HEK293 (cell line): ENCODE measurements at regions not wholly inside any gene's neighbourhood (a gene's known extent, or its start where the extent isn't known, plus 50 kb on each side); places are given as distances from the start of the nearest gene placed in this dataset.

Experiments
- SALL2 ChIP-seq: fragments of 450-650 bp; formaldehyde crosslinking; IDR thresholded peaks from 2 replicates; pipeline ENCODE4 v1.5.0; 2017; ENCODE audit warnings: missing biosample characterization, mild to moderate bottlenecking, missing genetic modification characterization, borderline replicate concordance
- YY1 ChIP-seq: fragments of 450-650 bp; formaldehyde crosslinking; IDR thresholded peaks from 2 replicates; pipeline ENCODE4 v1.5.1; 2018; ENCODE audit warnings: missing biosample characterization, missing genetic modification characterization
- ZNF138 ChIP-seq: fragments of 450-650 bp; formaldehyde crosslinking; IDR thresholded peaks from 2 replicates; pipeline ENCODE4 v1.5.1; 2016; ENCODE audit warnings: missing biosample characterization, missing genetic modification characterization, borderline replicate concordance
- ZNF549 ChIP-seq: fragments of 450-650 bp; IDR thresholded peaks from 2 replicates; pipeline ENCODE4 v1.5.1; 2018; ENCODE audit warnings: missing biosample characterization, missing genetic modification characterization, mild to moderate bottlenecking, inconsistent platforms, moderate library complexity
- ZNF785 ChIP-seq: fragments of 450-650 bp; formaldehyde crosslinking; IDR thresholded peaks from 2 replicates; pipeline ENCODE4 v1.5.1; 2016; ENCODE audit warnings: missing biosample characterization, missing genetic modification characterization
- TF ChIP-seq, protein P1 (sequence below): fragments of 450-650 bp; formaldehyde crosslinking; IDR thresholded peaks from 2 replicates; pipeline ENCODE4 v1.5.1; 2016; ENCODE audit warnings: missing biosample characterization, missing genetic modification characterization

DNA sequence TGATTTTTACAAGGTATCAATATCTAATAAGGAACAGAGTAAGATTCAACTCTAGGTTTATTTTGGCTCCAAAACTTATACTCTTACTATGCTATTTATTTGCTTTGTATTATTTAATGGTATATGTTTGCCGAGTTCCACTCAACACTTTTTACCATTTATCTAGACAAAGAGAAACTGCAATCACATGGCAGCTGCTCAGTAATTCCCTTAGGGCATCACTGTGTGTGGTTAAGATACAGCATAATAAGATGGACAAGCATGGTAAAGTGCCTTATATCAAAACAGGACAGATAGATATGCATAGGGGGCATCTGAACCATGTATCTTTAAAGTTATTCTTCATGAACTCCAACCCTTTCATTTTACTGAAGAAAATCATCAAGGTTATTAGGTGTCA lies 483.0 kb upstream of the ID4 start:
- TF ChIP-seq, protein P1, sequence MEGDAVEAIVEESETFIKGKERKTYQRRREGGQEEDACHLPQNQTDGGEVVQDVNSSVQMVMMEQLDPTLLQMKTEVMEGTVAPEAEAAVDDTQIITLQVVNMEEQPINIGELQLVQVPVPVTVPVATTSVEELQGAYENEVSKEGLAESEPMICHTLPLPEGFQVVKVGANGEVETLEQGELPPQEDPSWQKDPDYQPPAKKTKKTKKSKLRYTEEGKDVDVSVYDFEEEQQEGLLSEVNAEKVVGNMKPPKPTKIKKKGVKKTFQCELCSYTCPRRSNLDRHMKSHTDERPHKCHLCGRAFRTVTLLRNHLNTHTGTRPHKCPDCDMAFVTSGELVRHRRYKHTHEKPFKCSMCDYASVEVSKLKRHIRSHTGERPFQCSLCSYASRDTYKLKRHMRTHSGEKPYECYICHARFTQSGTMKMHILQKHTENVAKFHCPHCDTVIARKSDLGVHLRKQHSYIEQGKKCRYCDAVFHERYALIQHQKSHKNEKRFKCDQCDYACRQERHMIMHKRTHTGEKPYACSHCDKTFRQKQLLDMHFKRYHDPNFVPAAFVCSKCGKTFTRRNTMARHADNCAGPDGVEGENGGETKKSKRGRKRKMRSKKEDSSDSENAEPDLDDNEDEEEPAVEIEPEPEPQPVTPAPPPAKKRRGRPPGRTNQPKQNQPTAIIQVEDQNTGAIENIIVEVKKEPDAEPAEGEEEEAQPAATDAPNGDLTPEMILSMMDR, result no peak
- TF ChIP-seq ZNF785, result no peak
- no peak for TF ChIP-seq YY1
- no peak for TF ChIP-seq SALL2 (tag by site-specific recombination)
- TF ChIP-seq ZNF549 (tag by site-specific recombination), result no peak
- TF ChIP-seq ZNF138 (tag by site-specific recombination), result no peak
